LHCN-M2 (cell line): ENCODE measurements at regions not wholly inside any gene's neighbourhood (a gene's known extent, or its start where the extent isn't known, plus 50 kb on each side); places are given as distances from the start of the nearest gene placed in this dataset.

ENCODE experiments used
- DNase-seq: peaks from one replicate; pipeline ENCODE4 v3.0.0-alpha.2; 2012; ENCODE audit warnings: low read depth

DNA sequence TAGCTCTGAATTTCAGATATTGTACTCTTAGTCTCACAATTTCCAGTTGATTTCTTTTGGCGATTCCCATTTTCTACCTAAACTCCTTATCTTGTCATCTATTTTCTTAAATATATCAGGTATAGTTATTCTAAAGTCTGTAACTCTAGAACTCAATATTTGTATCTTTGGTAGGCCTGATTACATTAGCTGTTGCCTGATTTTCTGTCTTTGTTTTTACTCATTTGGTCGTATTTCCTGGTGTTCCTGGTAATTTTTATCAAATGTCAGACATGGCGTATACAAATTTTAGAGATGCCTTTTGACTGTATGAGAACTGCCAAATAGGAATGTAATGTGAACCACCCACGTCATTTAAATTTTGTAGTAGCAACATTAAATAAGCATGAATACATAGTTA, 266.7 kb downstream of the ZNF536 start:
- DNase-seq: no peak

GRCh38 chr19:30637926-30638325, 265.7 kb downstream of the ZNF536 start:
- DNase-seq: no peak

GRCh38 chr19:30634996-30635975, 263.1 kb downstream of the ZNF536 start:
- no peak for DNase-seq

- no peak for DNase-seq
These were observed 262.1 kb downstream of the ZNF536 start for GRCh38 chr19:30634131-30634830.

DNA sequence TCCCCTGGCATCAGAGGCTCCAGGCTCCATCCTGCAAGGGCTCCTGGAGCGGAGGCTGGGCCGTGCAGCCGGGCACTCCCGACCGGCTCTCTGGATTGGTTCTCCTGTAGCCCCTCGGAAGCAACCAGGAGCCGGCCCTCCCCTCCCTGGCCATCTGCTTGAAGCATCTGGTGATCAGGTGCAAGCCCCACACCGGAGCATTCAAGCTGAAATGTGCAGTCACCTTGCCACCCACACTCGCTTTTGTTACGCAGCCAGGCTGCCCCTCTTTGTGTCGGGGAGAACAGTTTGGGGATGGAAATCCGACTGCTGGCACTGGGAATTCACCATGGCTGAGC, 258.8 kb downstream of the ZNF536 start:
- DNase-seq: no peak

DNA sequence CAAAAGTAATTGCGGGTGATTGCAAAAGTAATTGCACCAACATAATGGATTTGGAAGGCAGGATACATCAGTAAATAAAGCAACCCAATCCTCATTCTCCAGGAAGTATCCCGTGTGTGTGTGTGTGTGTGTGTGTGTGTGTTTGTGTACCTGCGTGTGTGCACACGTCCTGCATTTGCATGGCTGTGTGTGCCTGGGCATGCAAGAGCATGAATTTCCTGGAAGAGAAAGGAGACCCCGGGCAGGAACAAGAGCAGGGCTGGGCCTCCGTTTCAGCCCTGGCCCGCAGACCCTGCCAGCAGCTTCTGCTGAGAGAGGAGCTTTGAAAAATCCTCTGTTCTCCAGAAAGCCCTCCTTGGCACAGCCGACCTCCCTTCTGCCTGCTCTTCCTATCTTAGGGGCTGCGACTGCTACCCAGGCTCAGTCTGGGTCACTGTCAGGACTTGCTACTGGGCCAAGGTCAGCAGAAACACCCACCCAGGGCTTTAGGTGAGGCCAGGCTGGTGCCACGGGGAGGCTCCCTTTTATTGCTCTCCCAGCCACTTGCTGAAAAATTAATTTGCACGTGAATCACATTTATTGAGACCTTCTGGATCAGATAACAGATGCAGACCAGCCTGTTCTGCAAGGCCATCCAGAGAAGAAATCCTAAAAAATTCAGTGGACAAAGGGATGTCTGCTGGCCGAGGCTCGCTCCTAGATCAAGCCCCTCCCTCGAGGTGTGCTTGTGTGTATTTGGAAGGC, 258.3 kb downstream of the ZNF536 start:
- no peak for DNase-seq

- DNase-seq: no peak
These were observed 256.9 kb downstream of the ZNF536 start for GRCh38 chr19:30629086-30629485.

DNA sequence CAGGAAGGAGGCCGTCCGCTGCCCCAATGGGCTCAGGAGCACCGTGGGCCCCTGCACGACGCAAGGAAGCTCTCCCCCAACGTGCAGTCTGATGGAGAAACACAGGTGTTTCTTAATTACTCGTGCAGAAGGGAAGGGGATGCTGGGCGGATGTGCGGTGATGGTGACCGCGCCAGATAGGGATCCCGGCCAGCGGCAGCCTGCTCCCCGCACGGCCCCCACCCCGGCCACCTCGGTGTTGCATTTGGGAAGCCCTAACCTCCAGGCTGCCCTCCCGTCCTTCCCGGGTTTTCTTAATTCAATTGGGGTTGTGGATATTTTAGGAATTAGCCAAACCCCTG, 254.4 kb downstream of the ZNF536 start:
- no peak for DNase-seq

- DNase-seq: no peak
These were observed 253.9 kb downstream of the ZNF536 start for GRCh38 chr19:30625947-30626625.

DNA sequence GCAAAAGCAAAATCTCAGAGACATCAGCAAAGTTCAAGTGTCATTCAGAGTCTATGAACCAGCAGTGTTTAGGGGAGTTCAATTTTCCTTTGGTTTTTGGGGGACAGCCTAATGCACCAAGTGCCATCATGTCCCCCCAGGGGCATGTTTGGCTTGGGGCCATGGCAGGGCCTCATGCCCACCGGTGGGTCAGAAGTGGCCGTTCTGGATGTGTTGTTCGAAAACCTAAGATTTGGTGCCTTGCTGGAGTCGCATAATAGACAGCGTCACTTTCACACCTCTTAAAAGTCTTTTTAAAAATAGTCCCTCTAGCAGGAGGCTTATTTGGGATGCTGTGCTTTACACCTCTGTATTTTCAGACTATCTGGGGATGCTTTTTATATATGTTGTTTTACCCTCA, 250.1 kb downstream of the ZNF536 start:
- no peak for DNase-seq

GRCh38 chr19:30621326-30621920, 249.2 kb downstream of the ZNF536 start:
- DNase-seq: no peak

DNA sequence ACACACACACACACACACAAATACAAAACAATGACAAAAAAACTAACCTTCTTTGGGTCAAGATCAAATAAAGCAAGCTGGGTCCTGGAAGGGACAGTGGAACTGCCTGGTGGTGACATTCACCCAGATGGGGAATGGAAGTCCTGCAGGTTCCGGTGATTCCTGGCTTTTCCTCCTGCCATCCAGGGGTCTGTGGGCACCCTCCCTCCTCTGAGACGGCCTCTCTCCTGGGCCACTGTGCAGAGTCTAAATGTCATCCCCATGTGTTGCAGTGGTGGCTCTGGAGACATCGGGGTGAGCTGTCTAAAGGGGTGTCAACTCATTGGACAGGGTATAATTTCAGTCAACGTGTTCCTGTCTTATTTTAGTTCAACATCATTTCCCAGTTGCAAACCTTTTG, 248.2 kb downstream of the ZNF536 start:
- DNase-seq: no peak

DNA sequence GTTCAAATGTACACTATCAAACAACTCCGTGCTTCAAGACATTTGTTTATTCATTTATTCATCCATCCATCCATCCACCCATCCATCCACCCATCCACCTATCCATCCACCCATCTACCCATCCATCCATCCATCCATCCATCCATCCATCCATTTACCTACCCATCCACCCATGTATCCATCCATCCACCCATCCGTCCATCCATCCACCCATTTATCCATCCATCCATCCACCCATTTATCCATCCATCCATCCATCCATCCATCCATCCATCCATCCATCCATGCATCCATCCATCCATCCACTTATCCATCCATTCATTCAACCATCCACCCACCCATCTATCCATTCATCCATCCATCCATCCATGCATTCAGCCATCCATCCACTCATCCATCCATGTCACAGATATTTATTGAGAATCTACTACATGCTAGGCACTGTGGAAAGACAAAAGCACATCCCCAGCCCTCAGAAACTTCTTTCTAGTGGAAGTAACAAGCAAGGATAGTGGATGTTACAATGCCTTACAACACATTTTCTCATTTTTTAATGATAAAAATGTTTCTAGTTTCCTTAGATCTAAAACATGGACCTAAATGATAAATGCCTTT, 237.6 kb downstream of the ZNF536 start:
- no peak for DNase-seq

DNA sequence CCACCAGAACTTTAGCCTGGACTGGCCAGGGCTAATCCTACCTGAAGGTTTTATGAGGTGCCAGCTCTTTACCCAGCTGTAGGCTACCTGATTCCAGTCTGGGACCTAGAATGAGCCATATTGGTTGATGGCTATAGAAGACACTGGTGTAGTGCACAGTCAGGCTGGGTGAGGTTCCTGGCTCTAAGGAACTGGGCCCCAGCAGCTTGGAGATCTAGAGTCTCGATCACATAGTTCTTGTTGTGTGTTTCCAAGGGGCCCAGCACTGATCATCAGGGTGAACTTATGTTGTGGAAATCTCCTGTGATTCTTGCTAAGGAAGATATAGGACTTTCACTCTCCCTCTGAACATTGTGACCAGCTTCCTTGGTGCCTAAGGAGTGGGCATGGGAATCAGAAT, 236.3 kb downstream of the ZNF536 start:
- DNase-seq: no peak
